ENCODE measurements at regions not wholly inside any gene's neighbourhood (a gene's known extent, or its start where the extent isn't known, plus 50 kb on each side); places are given as distances from the start of the nearest gene placed in this dataset.
"Not testable (repeated sequence)": the region's sequence is repeated elsewhere in the genome, so short reads cannot be mapped to it uniquely, and the experiment has no call there.

- not testable (repeated sequence) for TF ChIP-seq CTCF, POLR2A (IDR thresholded peaks at IDR 0.05)
Observed at GRCh38 chr14:37784203-37784826, 188.9 kb downstream of the TTC6 start.
